HEK293 (cell line): ENCODE measurements at regions not wholly inside any gene's neighbourhood (a gene's known extent, or its start where the extent isn't known, plus 50 kb on each side); places are given as distances from the start of the nearest gene placed in this dataset.

Source experiments
- CTCF ChIA-PET: fragments of 350-600 bp; formaldehyde crosslinking; extraction: SDS; loops from one replicate; lab custom pipeline; 2021; ENCODE audit warnings: antibody characterized with exemption; lab: Yijun Ruan, JAX
- POLR2A ChIA-PET: fragments of 300-600 bp; formaldehyde crosslinking; extraction: SDS; loops from one replicate; lab custom pipeline; 2020; ENCODE audit warnings: antibody characterized with exemption, inconsistent platforms; lab: Yijun Ruan, JAX
- H3K27ac ChIP-seq: fragments of 200-500 bp; sonication (Bioruptor generic); 2 replicates; pipeline ENCODE4 v1.5.1; 2014; ENCODE audit warnings: low read depth, low read length, control low read depth, inconsistent platforms; ENCODE audit errors: extremely low read depth
- H3K36me3 ChIP-seq, 2 experiments: fragments of 200-500 bp in 1 of 2; sonication (Bioruptor generic) in 1 of 2; 1 replicate in 1 of 2; 2 replicates in 1 of 2; pipeline ENCODE4 v1.5.1; 2014 to 2017; ENCODE audit warnings: inconsistent platforms in 2 of 2, low read length in 2 of 2; ENCODE audit not compliant: control insufficient read depth in 2 of 2, insufficient read depth in 1 of 2
- H3K4me1 ChIP-seq: fragments of 200-500 bp; sonication (Bioruptor generic); 2 replicates; pipeline ENCODE4 v1.5.1; 2014; ENCODE audit warnings: mild to moderate bottlenecking, low read length, inconsistent platforms; ENCODE audit not compliant: control insufficient read depth, insufficient read depth
- H3K4me3 ChIP-seq: 2 replicates; pipeline ENCODE4 v1.5.1; 2011; ENCODE audit warnings: low read depth, mild to moderate bottlenecking, control low read depth, low read length, moderate library complexity
- H3K9me3 ChIP-seq: fragments of 200-500 bp; sonication (Bioruptor generic); 2 replicates; pipeline ENCODE4 v1.5.1; 2014; ENCODE audit warnings: low read depth, low read length, inconsistent platforms; ENCODE audit not compliant: control insufficient read depth, insufficient read depth
- BCL6B ChIP-seq: fragments of 450-650 bp; formaldehyde crosslinking; IDR thresholded peaks from 2 replicates; pipeline ENCODE4 v1.5.1; 2017; ENCODE audit warnings: missing biosample characterization, missing genetic modification characterization
- GLI2 ChIP-seq: fragments of 450-650 bp; formaldehyde crosslinking; IDR thresholded peaks from 2 replicates; pipeline ENCODE4; 2017; ENCODE audit warnings: missing biosample characterization, missing genetic modification characterization, low read depth, borderline replicate concordance
- OVOL3 ChIP-seq: fragments of 450-650 bp; formaldehyde crosslinking; IDR thresholded peaks from 2 replicates; pipeline ENCODE4 v1.5.1; 2016; ENCODE audit warnings: missing biosample characterization, missing genetic modification characterization
- SCRT1 ChIP-seq: fragments of 450-650 bp; formaldehyde crosslinking; IDR thresholded peaks from 2 replicates; pipeline ENCODE4 v1.5.1; 2016; ENCODE audit warnings: missing biosample characterization, missing genetic modification characterization, borderline replicate concordance
- SETDB1 ChIP-seq: IDR thresholded peaks from one replicate; pipeline ENCODE4 v1.6.1; 2017; ENCODE audit warnings: mild to moderate bottlenecking, low read length, moderate library complexity, mixed read lengths; ENCODE audit not compliant: insufficient read length
- TSHZ1 ChIP-seq: fragments of 450-650 bp; formaldehyde crosslinking; IDR thresholded peaks from 2 replicates; pipeline ENCODE4 v1.5.1; 2016; ENCODE audit warnings: missing biosample characterization, missing genetic modification characterization, borderline replicate concordance
- ZNF10 ChIP-seq: fragments of 450-650 bp; formaldehyde crosslinking; IDR thresholded peaks from 2 replicates; pipeline ENCODE4 v1.5.1; 2017; ENCODE audit warnings: missing biosample characterization, missing genetic modification characterization
- ZNF16 ChIP-seq: fragments of 450-650 bp; formaldehyde crosslinking; IDR thresholded peaks from 2 replicates; pipeline ENCODE4 v1.5.1; 2016; ENCODE audit warnings: low read depth, missing biosample characterization, missing genetic modification characterization
- ZNF280C ChIP-seq: fragments of 450-650 bp; formaldehyde crosslinking; IDR thresholded peaks from 2 replicates; pipeline ENCODE4 v1.5.1; 2016; ENCODE audit warnings: missing biosample characterization, missing genetic modification characterization
- ZNF398 ChIP-seq: fragments of 450-650 bp; formaldehyde crosslinking; IDR thresholded peaks from 2 replicates; pipeline ENCODE4 v1.5.1; 2017; ENCODE audit warnings: missing biosample characterization, missing genetic modification characterization
- ZNF513 ChIP-seq: fragments of 450-650 bp; IDR thresholded peaks from 2 replicates; pipeline ENCODE4 v1.5.1; 2018; ENCODE audit warnings: missing biosample characterization, missing genetic modification characterization
- ZNF777 ChIP-seq: fragments of 450-650 bp; formaldehyde crosslinking; IDR thresholded peaks from 2 replicates; pipeline ENCODE4 v1.5.1; 2017; ENCODE audit warnings: missing biosample characterization, missing genetic modification characterization, borderline replicate concordance

GRCh38 chr3:106386050-106386449, 517.2 kb upstream of the CBLB start:
- no peaks in the 10 kb centered on the region for H3K36me3 ChIP-seq
- no peak overlapping the region for H3K4me3 ChIP-seq
- no peak overlapping the region for H3K27ac ChIP-seq
- TF ChIP-seq ZNF10 = no peak
- POLR2A ChIA-PET = no interaction called here
- CTCF ChIA-PET = no interaction called here
- H3K9me3 ChIP-seq = no peaks in the 10 kb centered on the region
- no peaks in the 10 kb centered on the region for H3K4me1 ChIP-seq

GRCh38 chr3:106392915-106393314, 524.1 kb upstream of the CBLB start:
- H3K36me3 ChIP-seq = no peaks in the 10 kb centered on the region
- H3K27ac ChIP-seq = no peak overlapping the region
- H3K4me1 ChIP-seq = no peaks in the 10 kb centered on the region
- ChIA-PET CTCF (no interaction called here), POLR2A (no interaction called here)
- H3K9me3 ChIP-seq = no peaks in the 10 kb centered on the region
- H3K4me3 ChIP-seq = no peak overlapping the region
- TF ChIP-seq SETDB1 = no peak

- Histone ChIP-seq H3K9me3 (no peaks in the 10 kb centered on the region), H3K4me3 (no peak overlapping the region), H3K27ac (no peak overlapping the region), H3K4me1 (no peaks in the 10 kb centered on the region), H3K36me3 (no peaks in the 10 kb centered on the region)
- ChIA-PET POLR2A (interaction anchor here (0.5 kb wide), 1 partner anchor 18 kb away, joined by 3 read pairs; no protein-coding TSS in a partner anchor), CTCF (no interaction called here)
- TF ChIP-seq ZNF777 (tag by site-specific recombination) (no peak), ZNF16 (tag by site-specific recombination) (no peak), ZNF398 (tag by site-specific recombination) (no peak)
Measured at GRCh38 chr3:106397006-106397405, 528.2 kb upstream of the CBLB start.

- CTCF ChIA-PET = no interaction called here
- Histone ChIP-seq H3K27ac (no peak overlapping the region), H3K4me3 (no peak overlapping the region), H3K4me1 (no peaks in the 10 kb centered on the region), H3K9me3 (no peaks in the 10 kb centered on the region), H3K36me3 (no peaks in the 10 kb centered on the region)
- POLR2A ChIA-PET = no interaction called here
- no peak for TF ChIP-seq OVOL3 (tag by site-specific recombination)
- TF ChIP-seq GLI2 (tag by site-specific recombination) = no peak
Measured at GRCh38 chr3:106398891-106399600, 530.2 kb upstream of the CBLB start.

- Histone ChIP-seq H3K27ac (no peak overlapping the region), H3K4me3 (no peak overlapping the region), H3K4me1 (no peaks in the 10 kb centered on the region), H3K36me3 (no peaks in the 10 kb centered on the region), H3K9me3 (no peaks in the 10 kb centered on the region)
- ChIA-PET CTCF (interaction anchor here (0.8 kb wide), 1 partner anchor 210 kb away, joined by 3 read pairs; no protein-coding TSS in a partner anchor), POLR2A (no interaction called here)
- TF ChIP-seq ZNF513 (tag by site-specific recombination) (no peak), BCL6B (tag by site-specific recombination) (no peak), SCRT1 (tag by site-specific recombination) (no peak), TSHZ1 (tag by site-specific recombination) (no peak), ZNF280C (tag by site-specific recombination) (no peak)
Measured at GRCh38 chr3:106399761-106400160, 530.9 kb upstream of the CBLB start.
